Stimulated activated CD4-positive, alpha-beta T cell treated with anti-CD3 and anti-CD28 coated beads, Interleukin-4, amount 100 ng/mL, for 1 hour (primary cell): ENCODE measurements at regions not wholly inside any gene's neighbourhood (a gene's known extent, or its start where the extent isn't known, plus 50 kb on each side); places are given as distances from the start of the nearest gene placed in this dataset.
"Not testable (repeated sequence)": the region's sequence is repeated elsewhere in the genome, so short reads cannot be mapped to it uniquely, and the experiment has no call there.

Experiments
- DNase-seq: peaks from one replicate; pipeline ENCODE4 v3.0.0-alpha.2; 2020

DNA sequence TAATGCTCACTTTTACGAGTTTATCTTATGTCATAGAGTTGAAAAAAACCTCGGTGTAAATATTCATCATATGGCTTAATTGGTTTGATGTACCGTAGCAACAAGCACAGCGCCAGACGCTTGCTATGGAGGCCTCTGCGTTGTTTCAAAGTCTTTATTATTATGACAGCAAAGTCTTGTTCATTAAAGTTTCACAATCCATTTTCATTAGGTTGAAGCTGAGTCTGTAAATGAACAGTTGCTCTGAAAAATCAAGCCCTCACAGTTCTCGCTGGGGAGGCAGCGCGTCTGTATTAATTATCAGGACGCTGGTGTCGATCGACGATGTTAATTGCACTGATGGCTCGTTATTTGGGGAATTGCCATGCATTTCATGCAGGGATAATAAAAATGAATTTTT lies 185.6 kb downstream of the INSC start:
- no peak for DNase-seq

GRCh38 chr11:15307619-15308024 lies 192.9 kb downstream of the INSC start:
- DNase-seq, result no peak

DNA sequence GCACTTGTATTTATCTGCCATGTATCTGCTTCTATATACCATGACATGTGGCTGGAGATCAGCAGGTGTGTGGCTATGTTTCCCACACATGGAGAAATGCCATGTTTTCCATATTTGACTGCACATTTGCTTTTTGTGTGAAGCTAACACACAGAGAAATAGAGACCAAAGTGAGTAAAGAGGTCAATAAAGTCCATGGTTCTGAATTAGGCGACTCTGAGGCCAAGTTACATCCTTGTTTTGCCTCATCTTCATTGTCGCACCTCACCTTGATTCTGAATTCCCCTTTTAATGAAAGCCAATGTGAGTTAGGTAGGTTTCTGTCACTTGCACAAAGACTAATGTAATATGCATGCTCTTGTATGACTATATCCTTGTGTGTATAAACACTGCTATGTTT lies 194.1 kb downstream of the INSC start:
- no peak for DNase-seq

- DNase-seq, result no peak
Measured at GRCh38 chr11:15309296-15309695, 194.6 kb downstream of the INSC start.

DNA sequence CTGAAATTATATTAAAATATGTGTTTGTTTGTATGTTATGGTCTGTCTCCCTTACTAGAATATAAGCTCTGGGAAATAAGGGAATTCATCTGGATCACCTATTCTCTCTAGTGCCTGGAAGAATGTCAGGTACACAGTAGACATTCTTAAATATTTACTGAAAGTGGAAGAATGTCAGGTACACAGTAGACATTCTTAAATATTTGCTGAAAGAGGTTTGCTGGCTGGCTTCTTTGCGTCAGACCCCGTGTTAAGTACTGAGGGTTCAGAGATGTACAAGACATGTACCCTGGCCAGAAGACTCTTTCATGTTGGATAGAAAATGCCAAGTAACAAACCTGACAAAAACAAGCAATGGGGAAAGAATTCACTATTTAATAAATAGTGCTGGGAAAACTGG lies 199.1 kb downstream of the INSC start:
- no peak for DNase-seq

GRCh38 chr11:15318814-15319213 lies 204.1 kb downstream of the INSC start:
- DNase-seq, result no peak

- no peak for DNase-seq
Measured at GRCh38 chr11:15326520-15326919, 211.8 kb downstream of the INSC start.

- DNase-seq, result no peak
Measured at GRCh38 chr11:15327786-15328231, 213.1 kb downstream of the INSC start.

- no peak for DNase-seq
Measured at GRCh38 chr11:15333407-15333806, 218.7 kb downstream of the INSC start.

- no peak for DNase-seq
Measured at GRCh38 chr11:15334766-15335165, 220.0 kb downstream of the INSC start.

DNA sequence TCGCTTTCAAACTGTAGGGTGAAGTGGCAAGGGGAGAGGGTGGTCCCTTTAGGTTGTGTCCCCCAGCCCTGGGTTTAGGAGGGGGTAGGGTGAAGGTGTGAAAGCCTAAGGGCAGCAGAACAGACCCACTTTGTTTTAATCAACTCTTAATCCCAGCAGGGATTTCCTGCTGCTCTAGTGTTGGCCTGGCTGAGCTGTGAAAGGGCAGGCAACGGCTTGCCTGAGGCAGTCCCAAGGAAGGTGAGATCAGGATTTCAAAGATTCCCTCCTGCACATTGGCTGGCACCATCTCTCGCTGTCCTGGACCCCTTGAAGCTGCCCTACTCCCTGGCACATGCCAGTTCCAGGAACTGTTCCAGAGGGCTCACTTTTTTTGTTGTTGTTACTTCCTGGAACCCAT lies 221.3 kb downstream of the INSC start:
- no peak for DNase-seq

GRCh38 chr11:15339302-15339701 lies 224.6 kb downstream of the INSC start:
- DNase-seq, result no peak

GRCh38 chr11:15341587-15341986 lies 226.9 kb downstream of the INSC start:
- DNase-seq, result no peak

DNA sequence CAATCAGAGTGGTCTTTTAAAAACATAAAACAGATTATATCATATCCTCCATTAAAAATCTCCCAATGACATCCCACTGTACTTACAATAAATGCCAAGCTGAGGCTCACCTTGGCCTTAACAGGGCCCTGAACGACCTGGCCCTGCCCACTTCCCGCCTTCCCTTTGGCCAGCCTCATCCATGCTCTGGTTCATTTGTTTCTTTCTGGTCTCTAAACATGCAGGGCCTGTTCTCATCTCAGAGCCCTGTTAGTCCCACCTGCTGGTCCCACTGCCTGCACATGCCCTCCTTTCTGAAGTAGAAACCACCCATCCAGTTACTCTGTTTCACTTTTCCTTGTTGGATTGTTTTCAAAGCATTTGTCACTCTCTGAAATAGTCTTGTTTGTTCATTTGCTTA lies 227.4 kb downstream of the INSC start:
- DNase-seq, result no peak

DNA sequence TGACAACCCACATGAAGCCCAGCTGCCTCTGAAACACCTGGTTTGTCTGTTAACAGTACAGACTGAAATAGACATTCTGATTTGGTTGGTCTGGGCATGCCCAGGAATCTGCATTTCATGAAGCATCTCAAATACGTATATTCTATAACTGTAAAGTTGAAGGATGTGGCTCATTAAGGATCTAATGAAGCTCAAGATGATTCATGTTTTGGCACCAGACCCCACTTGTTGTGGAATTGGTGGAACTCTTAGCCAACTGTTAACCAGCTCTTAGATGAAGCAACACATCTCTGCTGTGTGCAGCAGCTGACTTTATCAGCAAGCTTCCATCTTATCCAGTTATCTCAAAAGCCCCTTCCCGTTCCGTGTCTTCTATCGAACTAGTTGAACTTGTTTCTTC lies 232.2 kb downstream of the INSC start:
- DNase-seq, result no peak

DNA sequence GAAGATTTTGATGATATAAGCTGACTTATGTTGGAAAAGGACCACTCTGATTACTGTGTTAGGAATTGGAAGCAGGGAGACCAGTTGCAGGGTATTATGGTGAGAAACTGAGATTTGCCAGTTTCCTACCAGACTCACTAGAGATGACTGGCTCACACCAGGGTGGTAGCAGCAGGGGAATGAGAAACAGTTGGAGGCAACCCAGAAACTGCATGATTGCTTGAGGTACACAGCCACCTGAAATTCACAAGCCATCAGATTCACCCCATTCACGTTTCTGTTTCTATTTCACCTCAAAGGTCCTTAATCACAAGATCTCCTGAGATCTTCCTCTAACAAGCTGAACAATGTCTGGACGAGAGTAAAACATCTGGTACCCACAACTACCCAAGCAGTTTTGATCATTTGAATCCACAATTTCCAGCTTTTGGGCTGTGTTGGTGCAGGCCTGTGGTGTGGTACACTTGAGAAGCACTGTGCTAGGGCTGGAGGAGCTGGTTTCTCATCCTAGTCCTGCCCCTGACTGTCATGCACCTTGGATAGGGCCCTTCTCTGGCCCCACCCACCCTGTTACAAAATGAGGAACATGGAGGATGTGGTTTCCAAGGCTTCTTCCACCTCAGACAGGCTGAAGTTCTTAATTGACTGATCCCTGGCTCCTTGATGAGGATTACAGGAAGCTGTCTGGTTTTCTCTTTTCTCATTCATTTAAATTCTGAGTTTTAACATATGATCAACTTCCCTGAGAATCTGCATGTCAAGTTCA lies 233.4 kb downstream of the INSC start:
- no peak for DNase-seq

DNA sequence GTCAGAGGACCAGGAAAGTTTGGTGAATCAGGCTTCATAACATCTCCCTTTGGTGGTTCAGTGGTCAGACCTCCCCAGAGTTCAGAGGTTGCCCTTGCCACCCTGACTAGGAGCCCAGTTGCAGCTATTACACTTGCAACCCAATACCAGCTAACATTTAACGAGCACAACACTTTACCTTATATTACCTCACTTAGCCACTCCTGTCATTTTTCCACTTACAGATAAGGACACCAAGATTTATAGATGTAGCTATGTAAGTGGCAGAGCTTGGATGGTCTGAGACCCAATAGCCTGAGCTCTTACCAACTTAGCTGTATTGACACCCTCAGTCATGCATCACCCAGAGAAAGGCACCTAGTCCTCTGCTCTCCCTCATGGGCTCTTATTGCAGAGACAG lies 234.7 kb downstream of the INSC start:
- DNase-seq, result no peak

DNA sequence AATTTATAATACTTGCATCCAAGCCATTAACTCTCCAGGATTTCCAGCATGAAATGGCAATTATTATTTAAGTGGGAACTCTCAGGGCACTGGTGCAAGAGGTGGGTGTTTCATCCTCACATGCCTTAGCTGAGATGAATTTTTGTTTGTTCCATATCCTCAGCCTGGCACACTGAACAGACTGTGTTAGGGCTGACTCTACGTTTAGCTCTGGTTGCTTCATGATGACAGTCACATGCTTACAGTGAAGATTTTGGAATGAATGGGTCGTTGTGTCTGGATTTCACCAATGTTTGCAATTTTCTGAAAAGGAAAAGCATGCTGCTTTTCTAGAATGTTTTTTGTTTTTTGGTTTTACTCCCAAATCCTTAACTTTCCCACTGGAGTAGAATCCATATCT lies 246.6 kb downstream of the INSC start:
- no peak for DNase-seq

DNA sequence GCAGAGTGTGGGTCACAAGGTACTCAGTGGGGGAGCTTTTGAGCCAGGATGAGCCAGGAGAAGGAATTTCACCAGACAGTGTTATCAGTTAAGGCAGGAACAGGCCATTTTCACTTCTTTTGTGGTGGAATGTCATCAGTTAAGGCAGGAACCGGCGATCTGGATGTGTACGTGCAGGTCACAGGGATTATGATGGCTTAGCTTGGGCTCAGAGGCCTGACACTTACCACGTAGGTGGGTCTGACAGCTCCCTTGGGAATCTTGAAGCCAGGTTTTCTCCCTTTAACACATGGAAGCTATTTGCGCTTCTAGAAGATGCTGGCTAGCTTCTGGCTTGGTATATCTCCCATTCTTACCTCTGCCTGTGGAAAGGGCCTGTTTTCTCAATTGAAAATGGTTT lies 250.6 kb downstream of the INSC start:
- not testable (repeated sequence) for DNase-seq

DNA sequence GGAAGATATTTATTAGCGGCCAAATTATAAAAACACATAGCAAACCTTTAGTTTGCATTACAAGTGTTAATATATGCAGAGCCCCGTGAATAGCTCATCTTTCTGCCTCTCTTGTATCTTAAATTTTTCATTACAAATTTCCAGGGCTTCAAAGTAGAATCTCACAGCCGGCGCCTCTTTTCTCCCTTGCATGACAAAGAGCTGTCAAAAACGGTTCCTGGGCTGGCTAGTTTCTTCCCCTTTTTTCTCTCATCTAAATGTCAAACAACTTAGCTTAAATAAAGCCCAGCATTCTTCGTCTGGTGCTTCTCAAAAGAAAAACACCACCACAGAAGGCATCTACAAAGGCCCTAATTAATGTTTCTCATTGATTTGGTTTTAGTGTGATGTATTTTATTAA lies 253.0 kb downstream of the INSC start:
- DNase-seq, result no peak

GRCh38 chr11:15370495-15371147 lies 255.9 kb downstream of the INSC start:
- DNase-seq, result no peak

GRCh38 chr11:15371533-15371932 lies 256.8 kb downstream of the INSC start:
- no peak for DNase-seq

DNA sequence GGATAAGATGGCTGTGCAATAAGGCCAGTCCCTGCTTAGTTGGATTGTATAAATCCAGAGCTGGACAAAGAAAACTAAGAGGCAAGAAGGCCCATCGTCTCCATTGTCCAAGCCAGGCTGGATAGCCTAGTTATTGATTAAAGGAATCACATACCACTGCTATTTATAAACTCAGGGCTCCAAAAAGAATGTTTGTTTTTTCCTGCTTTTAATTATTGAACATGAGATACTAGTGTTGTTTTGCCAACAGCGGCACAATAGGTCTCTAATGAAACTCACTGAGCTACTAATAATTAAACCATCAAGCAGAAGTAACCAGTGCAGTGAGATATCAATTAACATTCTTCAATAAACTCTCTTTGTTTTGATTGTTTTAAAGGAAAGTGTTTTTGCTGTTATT lies 259.7 kb downstream of the INSC start:
- no peak for DNase-seq

DNA sequence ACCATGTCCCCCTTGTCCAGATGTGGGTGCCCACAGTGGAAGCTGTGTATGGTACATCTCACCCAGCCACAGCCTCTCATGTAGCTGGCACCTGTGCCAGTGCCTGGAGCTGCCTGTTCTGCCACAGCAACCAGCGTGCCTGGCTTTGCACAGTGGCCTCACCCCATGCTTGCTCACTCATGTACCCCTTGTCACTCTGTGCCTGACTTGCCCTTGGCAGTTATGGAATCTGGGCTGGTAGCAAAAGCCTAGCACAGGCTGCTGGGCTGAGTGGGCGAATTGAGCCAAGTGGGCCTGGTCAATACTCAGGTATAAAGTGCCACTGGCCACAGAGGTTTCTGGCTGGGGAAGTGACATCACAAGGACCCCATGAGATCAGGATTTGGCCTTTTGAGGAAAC lies 264.2 kb downstream of the INSC start:
- DNase-seq, result no peak

DNA sequence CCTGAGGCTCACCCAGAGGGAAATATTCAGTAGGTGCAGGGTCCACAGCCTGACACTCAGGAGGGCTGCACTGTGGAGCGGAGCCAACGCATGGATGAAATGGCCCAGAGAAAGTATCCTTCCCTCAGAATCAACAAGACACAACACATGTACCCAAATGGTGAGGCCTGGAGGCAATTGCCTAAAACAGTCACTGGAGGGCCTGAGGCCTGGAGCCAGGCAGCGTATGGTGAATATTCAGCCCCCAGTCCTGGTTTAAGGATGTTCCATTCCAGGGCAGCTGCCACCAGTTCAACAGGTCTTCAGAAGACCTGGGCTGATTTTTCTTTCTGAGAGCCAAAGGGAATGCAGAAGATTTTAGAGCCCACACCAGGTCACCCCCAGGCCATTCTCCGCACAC lies 264.8 kb downstream of the INSC start:
- DNase-seq, result no peak
